ENCODE measurements at regions not wholly inside any gene's neighbourhood (a gene's known extent, or its start where the extent isn't known, plus 50 kb on each side); places are given as distances from the start of the nearest gene placed in this dataset.

GRCh38 chr6:23040899-23041298, 471.5 kb downstream of the HDGFL1 start:
- TF ChIP-seq, protein P1, sequence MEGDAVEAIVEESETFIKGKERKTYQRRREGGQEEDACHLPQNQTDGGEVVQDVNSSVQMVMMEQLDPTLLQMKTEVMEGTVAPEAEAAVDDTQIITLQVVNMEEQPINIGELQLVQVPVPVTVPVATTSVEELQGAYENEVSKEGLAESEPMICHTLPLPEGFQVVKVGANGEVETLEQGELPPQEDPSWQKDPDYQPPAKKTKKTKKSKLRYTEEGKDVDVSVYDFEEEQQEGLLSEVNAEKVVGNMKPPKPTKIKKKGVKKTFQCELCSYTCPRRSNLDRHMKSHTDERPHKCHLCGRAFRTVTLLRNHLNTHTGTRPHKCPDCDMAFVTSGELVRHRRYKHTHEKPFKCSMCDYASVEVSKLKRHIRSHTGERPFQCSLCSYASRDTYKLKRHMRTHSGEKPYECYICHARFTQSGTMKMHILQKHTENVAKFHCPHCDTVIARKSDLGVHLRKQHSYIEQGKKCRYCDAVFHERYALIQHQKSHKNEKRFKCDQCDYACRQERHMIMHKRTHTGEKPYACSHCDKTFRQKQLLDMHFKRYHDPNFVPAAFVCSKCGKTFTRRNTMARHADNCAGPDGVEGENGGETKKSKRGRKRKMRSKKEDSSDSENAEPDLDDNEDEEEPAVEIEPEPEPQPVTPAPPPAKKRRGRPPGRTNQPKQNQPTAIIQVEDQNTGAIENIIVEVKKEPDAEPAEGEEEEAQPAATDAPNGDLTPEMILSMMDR (IDR thresholded peaks at IDR 0.05), result no peak
- TF ChIP-seq ZNF317 (CRISPR knock-in tag; IDR thresholded peaks at IDR 0.05; ENCODE audit: borderline replicate concordance, low read depth) (no peak), ZNF423 (CRISPR knock-in tag; IDR thresholded peaks at IDR 0.05) (no peak), FOXK1 (CRISPR knock-in tag; IDR thresholded peaks at IDR 0.05) (no peak), ZNF138 (CRISPR knock-in tag; conservative IDR thresholded peaks at IDR 0.05) (no peak), NFYB (CRISPR knock-in tag; conservative IDR thresholded peaks at IDR 0.05; ENCODE audit: low read depth) (no peak)
- TF ChIP-seq, protein P2, sequence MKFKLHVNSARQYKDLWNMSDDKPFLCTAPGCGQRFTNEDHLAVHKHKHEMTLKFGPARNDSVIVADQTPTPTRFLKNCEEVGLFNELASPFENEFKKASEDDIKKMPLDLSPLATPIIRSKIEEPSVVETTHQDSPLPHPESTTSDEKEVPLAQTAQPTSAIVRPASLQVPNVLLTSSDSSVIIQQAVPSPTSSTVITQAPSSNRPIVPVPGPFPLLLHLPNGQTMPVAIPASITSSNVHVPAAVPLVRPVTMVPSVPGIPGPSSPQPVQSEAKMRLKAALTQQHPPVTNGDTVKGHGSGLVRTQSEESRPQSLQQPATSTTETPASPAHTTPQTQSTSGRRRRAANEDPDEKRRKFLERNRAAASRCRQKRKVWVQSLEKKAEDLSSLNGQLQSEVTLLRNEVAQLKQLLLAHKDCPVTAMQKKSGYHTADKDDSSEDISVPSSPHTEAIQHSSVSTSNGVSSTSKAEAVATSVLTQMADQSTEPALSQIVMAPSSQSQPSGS (CRISPR knock-in tag; IDR thresholded peaks at IDR 0.05; ENCODE audit: borderline replicate concordance, low read depth), result no peak
- TF ChIP-seq, protein P3, sequence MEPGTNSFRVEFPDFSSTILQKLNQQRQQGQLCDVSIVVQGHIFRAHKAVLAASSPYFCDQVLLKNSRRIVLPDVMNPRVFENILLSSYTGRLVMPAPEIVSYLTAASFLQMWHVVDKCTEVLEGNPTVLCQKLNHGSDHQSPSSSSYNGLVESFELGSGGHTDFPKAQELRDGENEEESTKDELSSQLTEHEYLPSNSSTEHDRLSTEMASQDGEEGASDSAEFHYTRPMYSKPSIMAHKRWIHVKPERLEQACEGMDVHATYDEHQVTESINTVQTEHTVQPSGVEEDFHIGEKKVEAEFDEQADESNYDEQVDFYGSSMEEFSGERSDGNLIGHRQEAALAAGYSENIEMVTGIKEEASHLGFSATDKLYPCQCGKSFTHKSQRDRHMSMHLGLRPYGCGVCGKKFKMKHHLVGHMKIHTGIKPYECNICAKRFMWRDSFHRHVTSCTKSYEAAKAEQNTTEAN (CRISPR knock-in tag; IDR thresholded peaks at IDR 0.05), result no peak
